OCI-LY1 (cell line): ENCODE measurements at regions not wholly inside any gene's neighbourhood (a gene's known extent, or its start where the extent isn't known, plus 50 kb on each side); places are given as distances from the start of the nearest gene placed in this dataset.

Experiments used
- H2AFZ ChIP-seq: fragments of 200-600 bp; sonication (generic), shearing (Covaris generic); 2 replicates; pipeline ENCODE4 v1.6.0; 2014; ENCODE audit warnings: antibody characterized with exemption, mild to moderate bottlenecking, low read length
- H3F3A ChIP-seq: fragments of 200-600 bp; sonication (generic), shearing (Covaris generic); 2 replicates; pipeline ENCODE4 v1.6.0; 2014; ENCODE audit warnings: mild to moderate bottlenecking, antibody characterized with exemption, low read length, moderate library complexity; ENCODE audit not compliant: insufficient read depth
- H3K27ac ChIP-seq: fragments of 200-600 bp; sonication (generic); 2 replicates; pipeline ENCODE4 v1.5.1; 2014; ENCODE audit warnings: low read length, mixed run types, mild to moderate bottlenecking, low read depth; ENCODE audit not compliant: poor library complexity, severe bottlenecking
- H3K27me3 ChIP-seq: fragments of 200-600 bp; sonication (generic); 2 replicates; pipeline ENCODE4 v1.6.0; 2014; ENCODE audit warnings: antibody characterized with exemption, mild to moderate bottlenecking, low read length, moderate library complexity; ENCODE audit not compliant: insufficient read depth
- H3K36me3 ChIP-seq: fragments of 200-600 bp; sonication (generic); 2 replicates; pipeline ENCODE4 v1.6.1; 2014; ENCODE audit warnings: mild to moderate bottlenecking, antibody characterized with exemption, low read length, moderate library complexity, mixed read lengths; ENCODE audit not compliant: insufficient read depth
- H3K4me1 ChIP-seq: fragments of 200-600 bp; sonication (generic); 2 replicates; pipeline ENCODE4 v1.5.1; 2014; ENCODE audit warnings: mild to moderate bottlenecking, low read length, moderate library complexity; ENCODE audit not compliant: insufficient read depth, severe bottlenecking
- H3K4me2 ChIP-seq: fragments of 200-600 bp; sonication (generic), shearing (Covaris generic); 2 replicates; pipeline ENCODE4 v1.6.1; 2014; ENCODE audit warnings: low read length
- H3K4me3 ChIP-seq: fragments of 200-600 bp; sonication (generic); 2 replicates; pipeline ENCODE4 v1.5.1; 2014; ENCODE audit warnings: low read length, low read depth, mild to moderate bottlenecking, mixed read lengths; ENCODE audit not compliant: poor library complexity, severe bottlenecking
- H3K79me2 ChIP-seq: fragments of 200-600 bp; shearing (Covaris generic); 2 replicates; pipeline ENCODE4 v1.6.1; 2016; ENCODE audit warnings: mixed run types, low read length, mixed read lengths; ENCODE audit not compliant: insufficient read depth
- H3K9ac ChIP-seq: fragments of 200-600 bp; sonication (generic), shearing (Covaris generic); 2 replicates; pipeline ENCODE4 v1.6.1; 2014; ENCODE audit warnings: mild to moderate bottlenecking, low read length, mixed read lengths
- H3K9me2 ChIP-seq: fragments of 200-600 bp; sonication (generic), shearing (Covaris generic); 2 replicates; pipeline ENCODE4 v1.6.1; 2014; ENCODE audit warnings: low read depth, mild to moderate bottlenecking, low read length, mixed read lengths
- H3K9me3 ChIP-seq: fragments of 200-600 bp; shearing (Covaris generic); 2 replicates; pipeline ENCODE4 v1.6.1; 2014; ENCODE audit warnings: low read length, mixed read lengths
- H4K20me1 ChIP-seq: fragments of 200-600 bp; sonication (generic), shearing (Covaris generic); 2 replicates; pipeline ENCODE4 v1.6.0; 2016; ENCODE audit warnings: mild to moderate bottlenecking, low read length; ENCODE audit not compliant: insufficient read depth
- CTCF ChIP-seq: fragments of 200-600 bp; sonication (generic), shearing (Covaris generic); IDR thresholded peaks from 2 replicates; pipeline ENCODE4 v1.5.1; 2017; ENCODE audit warnings: mild to moderate bottlenecking, antibody characterized with exemption, low read length, moderate library complexity, mixed read lengths
- EZH2 ChIP-seq: fragments of 200-600 bp; sonication (generic), shearing (Covaris generic); IDR thresholded peaks from 2 replicates; pipeline ENCODE4 v1.8.0; 2017; ENCODE audit warnings: borderline replicate concordance, mixed run types, mild to moderate bottlenecking, antibody characterized with exemption, low read length, moderate library complexity, mixed read lengths

GRCh38 chr1:14535619-14536355 lies 62.7 kb upstream of the KAZN start:
- H3K4me2 ChIP-seq = no peak overlapping the region
- TF ChIP-seq EZH2 (no peak), CTCF (no peak)
- H3K27me3 ChIP-seq = 0 out of 2 replicates have a peak, but pooled peaks cover 4% of the 10 kb centered on the region
- no peak overlapping the region for H3K27ac ChIP-seq
- no peaks in the 10 kb centered on the region for H3F3A ChIP-seq
- no peaks in the 10 kb centered on the region for H3K4me1 ChIP-seq
- H3K9ac ChIP-seq = no peak overlapping the region
- H4K20me1 ChIP-seq = no peaks in the 10 kb centered on the region
- H3K9me2 ChIP-seq = no peaks in the 10 kb centered on the region
- H3K36me3 ChIP-seq = no peaks in the 10 kb centered on the region
- no peaks in the 10 kb centered on the region for H3K9me3 ChIP-seq
- H3K4me3 ChIP-seq = no peak overlapping the region
- no peaks in the 10 kb centered on the region for H3K79me2 ChIP-seq
- no peak overlapping the region for H2AFZ ChIP-seq

GRCh38 chr1:14538335-14538734 lies 60.1 kb upstream of the KAZN start:
- Histone ChIP-seq H3K4me3 (no peak overlapping the region), H3K27ac (no peak overlapping the region), H2AFZ (no peak overlapping the region), H3F3A (no peaks in the 10 kb centered on the region), H3K79me2 (no peaks in the 10 kb centered on the region), H4K20me1 (no peaks in the 10 kb centered on the region), H3K4me1 (no peaks in the 10 kb centered on the region), H3K4me2 (no peak overlapping the region), H3K9me2 (no peaks in the 10 kb centered on the region), H3K27me3 (no peaks in the 10 kb centered on the region), H3K9ac (no peak overlapping the region), H3K9me3 (no peaks in the 10 kb centered on the region), H3K36me3 (no peaks in the 10 kb centered on the region)
- TF ChIP-seq CTCF (no peak), EZH2 (no peak)

GRCh38 chr1:14539309-14539708 lies 59.2 kb upstream of the KAZN start:
- TF ChIP-seq CTCF = no peak
- no peak overlapping the region for H3K27ac ChIP-seq
- H4K20me1 ChIP-seq = no peaks in the 10 kb centered on the region
- H3K9ac ChIP-seq = no peak overlapping the region
- H3K9me3 ChIP-seq = no peaks in the 10 kb centered on the region
- H3K36me3 ChIP-seq = no peaks in the 10 kb centered on the region
- no peaks in the 10 kb centered on the region for H3K27me3 ChIP-seq
- H3K4me2 ChIP-seq = no peak overlapping the region
- no peak overlapping the region for H3K4me3 ChIP-seq
- H3K9me2 ChIP-seq = no peaks in the 10 kb centered on the region
- no peaks in the 10 kb centered on the region for H3K4me1 ChIP-seq
- no peak overlapping the region for H2AFZ ChIP-seq
- no peaks in the 10 kb centered on the region for H3K79me2 ChIP-seq
- no peaks in the 10 kb centered on the region for H3F3A ChIP-seq
